SU-DHL-6 (cell line): ENCODE measurements at regions not wholly inside any gene's neighbourhood (a gene's known extent, or its start where the extent isn't known, plus 50 kb on each side); places are given as distances from the start of the nearest gene placed in this dataset.

Source experiments
- H2AFZ ChIP-seq: fragments of 200-600 bp; sonication (generic); 2 replicates; pipeline ENCODE4 v1.6.1; 2014; ENCODE audit warnings: low read depth, mild to moderate bottlenecking, moderate library complexity, mixed read lengths, antibody characterized with exemption, low read length; ENCODE audit not compliant: severe bottlenecking
- H3F3A ChIP-seq: fragments of 200-600 bp; shearing (Covaris generic); 2 replicates; pipeline ENCODE4 v1.6.0; 2016; ENCODE audit warnings: antibody characterized with exemption, mild to moderate bottlenecking; ENCODE audit not compliant: insufficient read depth
- H3K27ac ChIP-seq: fragments of 200-600 bp; sonication (generic); 2 replicates; pipeline ENCODE4 v1.5.1; 2016; ENCODE audit warnings: low read depth, mild to moderate bottlenecking, low read length, moderate library complexity, mixed read lengths
- H3K27me3 ChIP-seq: fragments of 200-600 bp; sonication (generic), shearing (Covaris generic); 2 replicates; pipeline ENCODE4 v1.6.0; 2014; ENCODE audit warnings: mild to moderate bottlenecking, low read length
- H3K36me3 ChIP-seq: fragments of 200-600 bp; sonication (generic); 2 replicates; pipeline ENCODE4 v1.6.1; 2014; ENCODE audit warnings: mild to moderate bottlenecking, low read length, mixed read lengths
- H3K4me2 ChIP-seq: fragments of 300-600, 200-600 bp; shearing (Covaris generic), sonication (generic); 2 replicates; pipeline ENCODE4 v1.6.0; 2014; ENCODE audit warnings: low read length, low read depth, mild to moderate bottlenecking; ENCODE audit not compliant: poor library complexity, severe bottlenecking
- H3K4me3 ChIP-seq: fragments of 200-600 bp; sonication (generic); 2 replicates; pipeline ENCODE4 v1.5.1; 2014; ENCODE audit warnings: antibody characterized with exemption, low read length, mild to moderate bottlenecking, mixed read lengths; ENCODE audit not compliant: insufficient read depth, poor library complexity, severe bottlenecking
- H3K79me2 ChIP-seq: fragments of 200-600 bp; sonication (generic); 2 replicates; pipeline ENCODE4 v1.6.1; 2014; ENCODE audit warnings: mild to moderate bottlenecking, low read length, moderate library complexity; ENCODE audit not compliant: insufficient read depth
- H3K9ac ChIP-seq: fragments of 200-600 bp; sonication (generic); 2 replicates; pipeline ENCODE4 v1.7.0; 2014; ENCODE audit warnings: mild to moderate bottlenecking, low read length
- H3K9me2 ChIP-seq: fragments of 200-600 bp; sonication (generic); replicated peaks from 2 replicates; pipeline ENCODE4 v1.6.1; 2014; ENCODE audit warnings: low read length; ENCODE audit not compliant: insufficient read depth
- H3K9me3 ChIP-seq: fragments of 200-600 bp; sonication (generic); 2 replicates; pipeline ENCODE4 v1.6.1; 2014; ENCODE audit warnings: low read length, mixed read lengths; ENCODE audit not compliant: insufficient read depth
- H4K20me1 ChIP-seq: fragments of 200-600 bp; sonication (generic); 2 replicates; pipeline ENCODE4 v1.6.1; 2014; ENCODE audit warnings: low read depth, mild to moderate bottlenecking, antibody characterized with exemption, low read length, moderate library complexity, mixed read lengths
- CTCF ChIP-seq: fragments of 200-600 bp; sonication (generic); IDR thresholded peaks from one replicate; pipeline ENCODE4 v1.5.1; 2017; ENCODE audit warnings: antibody characterized with exemption, mild to moderate bottlenecking, low read length, moderate library complexity; ENCODE audit not compliant: insufficient read depth, poor library complexity, severe bottlenecking
- EZH2phosphoT487 ChIP-seq: fragments of 200-600 bp; sonication (generic), shearing (Covaris generic); conservative IDR thresholded peaks from 2 replicates; pipeline ENCODE4 v1.6.1; 2018; ENCODE audit warnings: mild to moderate bottlenecking, antibody characterized with exemption, low read length, moderate library complexity, mixed read lengths

- H3K9me2 ChIP-seq = no peaks in the 10 kb centered on the region
- H3K9ac ChIP-seq = no peak overlapping the region
- no peaks in the 10 kb centered on the region for H3K9me3 ChIP-seq
- no peaks in the 10 kb centered on the region for H3K36me3 ChIP-seq
- H3K4me3 ChIP-seq = no peak overlapping the region
- H3K27me3 ChIP-seq = no peaks in the 10 kb centered on the region
- H4K20me1 ChIP-seq = no peaks in the 10 kb centered on the region
- H3K79me2 ChIP-seq = no peaks in the 10 kb centered on the region
- TF ChIP-seq EZH2phosphoT487 = no peak
- TF ChIP-seq CTCF = no peak
- no peak overlapping the region for H2AFZ ChIP-seq
- H3K4me2 ChIP-seq = no peak overlapping the region
- H3K27ac ChIP-seq = no peak overlapping the region
- H3F3A ChIP-seq = peaks cover 5% of the 10 kb centered on the region; the same call in 1 of the 2 replicates
Observed at GRCh38 chr20:55053389-55053788, 578.0 kb downstream of the DOK5 start.

GRCh38 chr20:55052459-55052858 is 577.1 kb downstream of the DOK5 start:
- no peak overlapping the region for H2AFZ ChIP-seq
- no peak for TF ChIP-seq CTCF
- no peak for TF ChIP-seq EZH2phosphoT487
- H3F3A ChIP-seq = no peaks in the 10 kb centered on the region
- H4K20me1 ChIP-seq = no peaks in the 10 kb centered on the region
- no peaks in the 10 kb centered on the region for H3K27me3 ChIP-seq
- H3K36me3 ChIP-seq = no peaks in the 10 kb centered on the region
- no peaks in the 10 kb centered on the region for H3K9me3 ChIP-seq
- H3K4me2 ChIP-seq = no peak overlapping the region
- H3K27ac ChIP-seq = no peak overlapping the region
- no peaks in the 10 kb centered on the region for H3K79me2 ChIP-seq
- H3K4me3 ChIP-seq = no peak overlapping the region
- no peak overlapping the region for H3K9ac ChIP-seq
- H3K9me2 ChIP-seq = no peaks in the 10 kb centered on the region

- no peak overlapping the region for H3K4me2 ChIP-seq
- no peak overlapping the region for H2AFZ ChIP-seq
- H3K9ac ChIP-seq = no peak overlapping the region
- H3K4me3 ChIP-seq = no peak overlapping the region
- H3K36me3 ChIP-seq = no peaks in the 10 kb centered on the region
- H3K9me3 ChIP-seq = no peaks in the 10 kb centered on the region
- H3K79me2 ChIP-seq = no peaks in the 10 kb centered on the region
- no peaks in the 10 kb centered on the region for H3K9me2 ChIP-seq
- no peak overlapping the region for H3K27ac ChIP-seq
- H3K27me3 ChIP-seq = no peaks in the 10 kb centered on the region
- H3F3A ChIP-seq = no peaks in the 10 kb centered on the region
- no peak for TF ChIP-seq CTCF
- TF ChIP-seq EZH2phosphoT487 = no peak
- no peaks in the 10 kb centered on the region for H4K20me1 ChIP-seq
Observed at GRCh38 chr20:55038684-55039083, 563.3 kb downstream of the DOK5 start.
